CD4-positive, alpha-beta T cell treated with Interleukin-1 beta for 1 hour (primary cell): ENCODE measurements at regions not wholly inside any gene's neighbourhood (a gene's known extent, or its start where the extent isn't known, plus 50 kb on each side); places are given as distances from the start of the nearest gene placed in this dataset.
A peak's percentile ranks its signal among the peaks of the same experiment; 100 is the strongest.

ENCODE experiments used
- DNase-seq, 2 donors: peaks; one replicate each; pipeline ENCODE4 v3.0.0-alpha.2; 2020 to 2022

DNA sequence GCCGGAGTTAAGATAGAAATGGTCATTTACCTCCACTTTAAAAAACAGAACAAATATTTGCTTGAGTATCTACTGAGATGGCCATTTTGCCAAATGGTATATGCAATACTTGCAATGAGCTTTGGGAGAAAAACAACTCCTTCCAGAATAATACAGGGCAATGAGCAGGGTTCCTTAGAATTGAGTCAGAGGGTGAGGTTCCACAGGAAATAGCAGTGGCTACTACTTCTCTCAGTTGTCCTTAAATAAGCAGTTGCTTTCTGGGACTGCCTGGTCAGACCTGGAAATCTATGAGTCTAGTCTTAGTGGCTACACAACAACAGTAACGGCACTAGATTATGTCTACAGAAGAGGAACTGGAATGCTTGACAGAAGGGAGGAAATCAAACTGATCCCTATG, 80.9 kb upstream of the CCDC85A start:
- DNase-seq = no peak

DNA sequence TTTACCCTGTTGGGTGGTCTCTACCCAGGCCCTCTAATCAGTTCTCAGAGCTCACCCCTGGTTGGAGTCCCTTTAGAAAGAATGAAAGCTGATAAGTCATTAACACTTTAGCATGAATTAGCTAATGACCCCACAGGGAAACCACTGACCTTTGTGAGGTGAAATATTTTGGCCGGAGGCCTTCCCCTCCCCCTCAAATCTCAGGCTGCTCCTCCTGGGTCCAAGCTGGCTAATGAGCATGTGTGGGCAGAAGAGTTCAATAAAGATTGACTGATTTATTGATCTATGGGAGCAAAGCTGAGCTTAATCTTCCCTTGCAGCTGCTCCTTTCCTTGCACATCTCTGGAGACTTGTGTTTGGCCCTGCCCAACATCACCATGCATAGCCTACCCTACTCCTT, 78.8 kb upstream of the CCDC85A start:
- DNase-seq = no peak

DNA sequence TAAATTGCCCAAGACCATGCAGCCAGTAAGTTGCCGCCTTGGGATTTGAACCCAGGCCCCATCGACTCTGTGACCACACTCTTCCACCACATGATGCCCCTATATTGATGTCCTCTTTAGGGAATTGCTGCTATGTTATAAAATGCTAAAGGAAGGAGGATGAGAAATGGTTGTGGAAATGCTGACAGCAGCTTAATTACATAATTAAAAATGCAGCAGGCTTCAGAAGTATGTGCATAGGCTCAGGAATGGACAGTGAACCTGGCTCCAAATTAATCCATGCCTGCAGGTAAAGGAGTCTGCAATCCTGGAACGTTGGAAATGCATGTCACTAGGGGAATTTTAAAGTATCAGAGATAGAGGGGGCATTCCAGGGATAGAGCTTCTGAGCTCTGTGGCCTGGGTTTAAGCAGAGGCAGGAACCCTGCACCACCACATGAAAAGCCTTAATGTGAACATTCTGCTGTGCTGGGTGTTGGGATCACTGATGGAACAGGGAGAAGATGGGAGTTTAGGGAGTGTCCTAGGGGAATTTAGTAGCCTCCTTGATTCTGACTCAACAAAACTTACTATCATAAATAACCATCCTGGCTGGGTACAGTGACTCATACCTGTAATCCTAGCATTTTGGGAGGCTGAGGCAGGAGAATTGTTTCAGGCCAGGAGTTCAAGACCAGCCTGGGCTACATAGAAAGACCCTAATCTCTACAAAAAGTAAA, 76.1 kb upstream of the CCDC85A start:
- DNase-seq = no peak

DNA sequence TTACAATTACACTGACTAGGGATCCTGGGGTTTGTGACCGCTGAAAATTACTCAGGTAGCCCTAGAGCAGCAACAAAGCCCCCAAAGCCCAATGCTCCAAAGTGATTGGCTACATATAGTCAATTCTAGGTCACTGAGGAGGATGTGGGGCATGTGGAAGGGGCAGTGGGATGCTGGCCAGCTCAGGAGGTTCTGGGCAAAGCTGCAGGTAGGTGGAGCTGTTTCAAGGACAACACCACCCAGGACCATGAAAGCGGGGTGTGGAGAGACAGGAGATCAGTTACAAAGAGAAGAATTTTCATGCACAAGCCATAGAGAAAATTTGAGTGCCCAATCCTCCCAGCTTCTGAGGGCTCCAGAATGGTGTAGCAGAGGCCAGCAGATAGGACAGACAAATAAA, 75.0 kb upstream of the CCDC85A start:
- no peak for DNase-seq

DNA sequence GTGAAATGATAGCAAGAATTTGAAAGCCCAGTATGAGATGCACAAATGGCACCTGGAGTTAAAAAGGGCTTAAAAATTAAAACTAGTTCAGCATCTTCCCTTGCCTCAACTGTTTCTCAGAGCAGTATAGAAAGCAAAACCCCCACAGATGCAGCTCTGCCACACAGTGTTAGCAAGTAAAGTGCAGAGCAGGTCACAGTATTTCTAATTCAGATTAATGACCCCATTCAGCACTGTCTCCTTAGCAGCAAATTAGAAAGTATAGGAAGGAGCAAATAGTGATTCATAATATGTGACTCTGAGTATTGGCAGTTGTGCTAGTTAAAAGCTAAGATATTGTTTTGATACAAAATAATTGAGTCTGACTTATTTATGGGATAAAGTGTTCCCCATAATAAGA, 73.8 kb upstream of the CCDC85A start:
- no peak for DNase-seq

DNA sequence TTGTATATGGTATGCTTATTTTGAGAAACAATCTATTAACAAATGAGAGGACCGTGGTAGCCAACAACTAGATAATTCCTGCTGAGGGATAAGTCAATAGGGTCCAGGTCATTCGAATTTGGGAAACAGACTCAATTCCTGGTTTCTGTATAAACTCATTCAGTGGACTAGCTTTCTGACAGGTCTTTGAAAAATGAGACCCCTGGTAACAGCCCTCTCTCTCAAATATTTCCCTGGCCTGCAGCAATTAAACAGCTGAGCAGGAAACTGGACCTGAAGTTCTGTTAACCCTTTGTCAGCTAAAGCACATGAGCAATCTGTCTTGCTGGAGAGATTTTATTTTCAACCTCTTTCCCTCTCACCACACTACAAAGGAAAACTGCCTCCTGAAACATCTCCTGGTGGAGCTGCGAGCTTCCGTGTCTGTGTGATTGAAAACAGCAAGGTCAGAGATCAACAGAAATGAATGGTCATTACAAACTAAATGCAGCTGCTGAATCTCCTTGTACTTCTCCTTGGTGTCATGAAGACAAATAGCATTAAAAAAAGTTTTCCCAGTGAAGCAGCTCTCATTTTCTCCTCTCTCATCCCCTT, 70.3 kb upstream of the CCDC85A start:
- DNase-seq = no peak

DNA sequence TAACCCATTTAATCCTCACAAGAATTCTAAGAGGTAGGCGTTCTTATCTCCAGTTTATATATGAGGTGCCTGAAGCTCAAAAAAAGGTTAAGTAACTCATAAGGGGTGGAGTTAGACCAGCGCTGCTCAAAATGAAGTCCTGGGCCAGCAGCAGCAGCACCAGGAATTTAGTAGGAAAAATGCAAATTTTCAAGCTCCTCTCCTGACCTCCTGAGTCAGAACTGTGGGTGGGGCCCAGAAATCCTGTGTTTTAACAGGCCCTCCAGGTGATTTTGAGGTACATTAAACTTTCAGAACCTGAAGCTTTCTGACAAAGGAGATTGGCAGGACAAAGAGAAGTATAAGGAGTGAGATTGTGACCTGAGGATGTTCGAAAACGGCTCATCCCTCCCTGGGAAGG, 66.0 kb upstream of the CCDC85A start:
- no peak for DNase-seq

DNA sequence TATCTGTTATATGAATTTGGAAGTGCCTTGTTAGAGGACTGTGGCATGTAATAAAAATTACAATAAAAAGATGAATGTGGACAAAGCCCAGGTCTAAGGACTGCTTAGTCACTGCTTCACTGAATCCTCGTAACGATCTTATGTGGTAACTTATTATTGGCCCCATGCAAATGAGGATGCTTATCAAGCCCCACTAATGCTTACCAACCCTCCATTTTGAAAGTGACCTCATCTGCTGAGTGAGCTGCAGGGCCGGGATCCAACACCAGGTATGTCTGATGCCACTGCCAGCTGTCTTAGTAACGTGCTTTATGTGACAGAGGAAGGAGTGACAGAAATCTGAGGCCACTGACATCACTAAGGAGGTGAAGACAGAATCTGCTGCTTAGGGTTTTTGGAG, 65.3 kb upstream of the CCDC85A start:
- no peak for DNase-seq

DNA sequence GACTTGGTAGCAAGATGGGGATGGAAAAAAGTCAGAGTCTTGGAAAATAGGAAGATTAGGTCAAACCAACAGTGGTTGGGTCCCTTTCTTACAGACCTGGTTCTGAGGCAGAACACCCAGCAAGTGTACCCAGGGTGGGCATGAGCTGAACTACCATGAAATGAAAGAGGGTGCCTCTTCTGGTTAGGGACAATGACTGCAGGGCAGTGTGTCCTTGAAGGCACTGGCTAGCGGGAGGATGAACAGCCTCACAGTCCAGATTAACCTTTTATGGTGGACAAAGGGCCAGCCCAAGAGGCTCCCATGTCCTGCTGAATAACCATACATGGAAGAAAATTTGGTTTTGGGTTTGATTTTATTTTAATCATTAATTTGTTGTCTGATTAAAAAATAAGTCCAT, 61.8 kb upstream of the CCDC85A start:
- no peak for DNase-seq

DNA sequence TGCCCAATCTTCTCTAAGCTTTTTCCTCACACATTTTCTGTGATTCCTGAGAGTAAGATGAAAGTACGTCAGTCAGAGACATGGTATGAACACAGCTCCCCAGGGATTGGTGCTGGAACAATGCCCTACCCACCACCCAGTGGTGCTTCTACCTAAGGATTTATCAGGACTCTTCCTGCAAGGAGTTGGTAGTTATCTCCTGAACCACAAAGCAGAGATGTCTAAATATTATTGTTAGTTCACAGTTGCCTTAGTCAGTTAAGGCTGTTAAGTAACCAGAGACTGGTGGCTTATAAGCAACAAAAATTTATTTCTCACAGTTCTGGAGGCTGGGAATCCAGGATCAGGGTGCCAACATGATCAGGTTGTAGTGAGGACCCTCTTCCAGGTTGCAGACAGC, 60.3 kb upstream of the CCDC85A start:
- DNase-seq = no peak

DNA sequence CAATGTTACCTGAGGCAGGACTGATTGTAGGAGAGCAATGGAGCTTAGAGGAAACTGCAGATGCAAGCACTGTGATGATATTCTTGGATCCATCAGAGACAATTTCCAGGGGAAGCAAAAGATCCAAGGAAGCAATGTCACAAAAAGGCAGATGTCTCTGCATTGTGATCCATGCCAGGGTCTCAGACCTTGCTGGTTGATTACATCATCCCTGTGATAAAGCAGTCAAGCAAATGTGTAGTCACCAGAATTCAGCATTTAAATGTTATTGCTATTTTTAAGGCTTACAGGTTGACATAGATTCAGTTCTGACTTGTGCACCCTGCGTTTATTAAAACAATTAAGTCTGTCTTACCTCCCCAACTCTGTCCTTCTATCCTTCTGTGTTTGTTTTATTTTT, 56.8 kb upstream of the CCDC85A start:
- no peak for DNase-seq

DNA sequence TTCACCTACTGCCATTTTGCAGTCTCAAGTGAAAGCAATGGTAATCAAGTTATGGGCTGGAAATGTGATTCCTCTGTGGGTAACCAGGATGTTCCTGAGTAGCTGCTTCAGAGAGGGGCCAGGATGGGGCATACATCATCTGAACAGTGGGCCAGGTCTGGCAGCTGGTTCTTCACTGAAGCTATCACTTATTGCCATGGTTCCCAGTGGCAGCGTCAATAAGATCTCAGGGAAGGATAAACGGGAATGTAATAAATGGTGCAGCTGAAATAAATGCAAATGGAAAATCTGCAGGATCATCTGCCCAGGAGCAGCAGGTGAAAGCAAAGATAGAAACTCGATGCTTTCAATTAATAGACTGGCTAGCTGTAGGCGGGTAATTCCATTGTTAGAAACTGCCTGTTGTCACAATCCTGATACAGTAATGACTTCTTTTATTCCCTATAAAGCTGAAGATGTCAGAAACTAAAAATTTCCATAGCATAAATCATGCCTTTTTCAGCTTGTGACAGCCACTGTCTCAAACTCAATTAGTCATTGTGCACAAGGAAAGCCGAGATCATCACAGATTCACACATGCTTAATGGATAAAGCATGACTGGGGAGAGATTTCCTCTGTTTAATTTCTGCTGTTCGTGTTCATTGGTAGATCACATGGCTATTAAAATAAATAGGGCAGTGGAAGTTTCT, 56.2 kb upstream of the CCDC85A start:
- DNase-seq = no peak

DNA sequence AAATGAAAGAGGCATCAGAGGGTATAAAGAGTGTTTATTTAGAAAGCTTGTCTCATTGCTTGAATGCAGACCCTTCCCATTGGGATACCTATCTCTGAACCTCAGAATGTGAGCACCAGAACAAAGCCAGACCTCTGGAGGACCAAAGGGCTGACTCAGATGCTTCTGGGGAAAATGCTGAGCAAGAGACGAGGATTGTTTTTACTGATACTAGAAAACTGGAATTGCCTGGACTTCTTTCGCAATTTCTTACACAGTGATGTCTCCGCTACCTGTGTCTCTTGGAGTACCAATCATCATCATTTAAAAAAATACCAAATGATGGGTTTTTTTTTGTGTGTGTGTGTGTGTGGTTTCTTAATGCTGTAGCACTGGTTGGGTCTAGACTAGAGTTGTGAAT, 55.6 kb upstream of the CCDC85A start:
- no peak for DNase-seq

DNA sequence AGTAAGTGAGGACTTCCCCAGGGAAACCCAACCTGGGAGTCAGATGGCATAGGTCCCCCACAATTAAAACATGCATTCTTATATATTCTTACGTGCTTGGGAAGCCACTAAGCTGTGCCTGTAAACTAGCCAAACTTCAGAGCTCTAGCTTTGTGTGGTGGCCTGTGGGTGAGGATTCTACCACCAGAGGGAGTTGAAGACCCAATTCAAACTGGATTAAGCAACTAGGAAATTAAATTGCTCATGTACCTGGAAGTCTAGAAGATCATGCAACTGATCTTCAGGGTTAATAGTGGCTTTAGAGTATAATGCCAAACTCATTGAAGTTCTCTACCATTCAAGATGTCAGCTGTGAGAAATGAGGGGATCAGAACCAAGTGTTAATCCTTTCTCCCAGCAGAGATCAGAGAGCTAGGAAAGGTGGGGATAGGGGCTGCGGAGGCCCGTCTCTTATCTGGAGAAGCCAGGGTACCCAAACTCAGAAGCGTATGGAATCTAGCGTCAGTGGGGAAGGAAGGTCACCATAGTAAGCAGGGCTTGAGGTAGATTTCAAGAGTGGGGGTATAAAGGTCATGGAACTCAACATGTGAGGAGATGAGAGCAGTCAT, 53.2 kb upstream of the CCDC85A start:
- no peak for DNase-seq

DNA sequence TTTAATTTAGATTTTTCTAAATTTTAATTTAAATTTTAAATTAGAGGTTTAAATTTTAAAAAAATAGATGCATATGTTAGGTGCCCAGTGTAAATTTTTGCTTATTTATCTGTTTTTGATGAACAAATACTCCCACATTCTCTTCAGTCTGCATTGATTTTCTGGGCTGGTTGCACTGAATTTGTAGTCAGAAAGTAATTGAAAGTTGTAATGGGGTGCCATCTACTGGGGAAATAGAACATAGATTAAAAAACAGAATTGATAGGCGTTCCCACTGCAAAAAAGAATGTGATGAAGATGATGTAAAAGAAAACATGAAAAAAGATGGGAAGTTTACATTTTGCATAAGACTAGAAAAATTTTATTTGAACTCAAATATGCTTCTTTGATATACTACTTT, 51.7 kb upstream of the CCDC85A start:
- DNase-seq = peak in 1 of 2 donors; percentile 5

DNA sequence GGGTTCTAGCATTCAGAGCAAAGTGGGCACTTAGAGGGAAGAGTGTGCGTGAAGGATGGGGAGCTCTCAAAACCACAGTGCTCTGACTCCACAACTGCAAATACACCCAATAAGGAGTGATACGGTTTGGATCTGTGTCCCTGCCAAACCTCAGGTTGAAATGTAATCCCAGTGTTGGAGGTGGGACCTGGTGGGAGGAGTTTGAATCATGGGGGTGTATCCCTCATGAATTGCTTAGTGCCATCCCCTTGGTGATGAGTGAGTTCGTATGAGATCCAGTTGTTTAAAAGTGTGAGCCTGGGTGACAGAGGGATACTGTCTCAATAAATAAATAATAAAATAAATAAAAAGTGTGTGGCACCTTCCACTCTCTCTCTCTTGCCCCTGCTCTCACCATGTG, 50.3 kb upstream of the CCDC85A start:
- DNase-seq = no peak

DNA sequence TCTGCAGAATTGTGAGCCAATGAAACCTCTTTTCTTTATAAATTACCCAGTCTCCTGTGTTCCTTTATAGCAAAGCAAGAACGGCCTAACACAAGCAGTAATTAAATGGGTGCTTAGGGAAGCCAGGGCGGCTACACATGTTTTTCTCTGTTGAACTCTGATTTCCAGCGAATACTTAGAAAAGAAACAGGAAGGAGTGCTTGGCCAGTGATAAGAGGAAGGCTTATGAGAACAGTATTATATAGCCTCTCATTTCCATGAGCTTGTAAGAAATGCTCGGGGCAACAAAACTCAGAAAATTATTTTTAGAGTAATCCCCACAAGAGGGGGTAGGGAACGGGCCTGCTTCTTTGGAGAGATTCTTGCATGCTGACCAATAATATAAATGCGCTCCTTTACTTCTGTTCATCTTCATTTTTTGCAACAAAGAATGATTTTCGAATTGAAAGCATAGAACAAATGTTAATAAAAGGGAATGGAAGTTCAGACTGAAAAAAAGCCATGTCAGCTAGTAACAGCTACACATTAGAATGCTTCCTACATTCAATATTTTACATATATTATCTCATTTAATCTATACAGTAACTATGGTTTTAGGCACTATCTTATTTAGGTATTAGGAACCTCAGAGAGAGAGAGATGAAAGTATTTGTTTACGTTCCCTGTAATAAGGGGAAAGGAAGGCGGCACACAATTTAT, 49.7 kb upstream of the CCDC85A start:
- no peak for DNase-seq
